CD4-positive, alpha-beta T cell (primary cell): ENCODE measurements at regions not wholly inside any gene's neighbourhood (a gene's known extent, or its start where the extent isn't known, plus 50 kb on each side); places are given as distances from the start of the nearest gene placed in this dataset.

ENCODE experiments used
- ATAC-seq: fragments of 200-7000 bp; cut with Tn5 transposase; one replicate; pipeline ENCODE4 v1.10.0; 2022; ENCODE audit warnings: mild to moderate bottlenecking; ENCODE audit not compliant: poor library complexity
- CTCF ChIA-PET: fragments of 350-600 bp; sonication (Branson Sonifier 250); formaldehyde crosslinking; loops from one replicate; lab custom pipeline; 2021; ENCODE audit warnings: antibody characterized with exemption, inconsistent platforms; lab: Charles Lee
- POLR2A ChIA-PET: fragments of 350-600 bp; sonication (Branson Sonifier 250); formaldehyde crosslinking; loops from one replicate; lab custom pipeline; 2021; ENCODE audit warnings: antibody characterized with exemption, inconsistent platforms; lab: Charles Lee
- DNase-seq, 14 experiments: peaks; one replicate each; pipeline ENCODE4 v3.0.0-alpha.2; 2013 to 2020; ENCODE audit warnings: mixed read lengths in 2 of 14
- H3K27ac ChIP-seq, 2 donors: one replicate each; pipeline versions ENCODE4 v1.5.1 to v1.7.0; 2013; ENCODE audit warnings: low read length in 2 of 2, low read depth in 1 of 2, mild to moderate bottlenecking in 1 of 2
- H3K27me3 ChIP-seq, 2 experiments: 1 replicate in 1 of 2; 2 replicates in 1 of 2; pipeline versions ENCODE4 v1.6.1 to v1.7.0; 2013; ENCODE audit warnings: low read length in 2 of 2, control low read depth in 1 of 2, mild to moderate bottlenecking in 1 of 2, moderate library complexity in 1 of 2; ENCODE audit not compliant: insufficient read depth in 2 of 2, control insufficient read depth in 1 of 2
- H3K36me3 ChIP-seq: one replicate; pipeline ENCODE4 v1.6.1; 2013; ENCODE audit warnings: low read length, control low read depth; ENCODE audit not compliant: insufficient read depth
- H3K4me1 ChIP-seq: one replicate; pipeline ENCODE4 v1.6.1; 2013; ENCODE audit warnings: low read length, control low read depth; ENCODE audit not compliant: insufficient read depth
- H3K4me3 ChIP-seq: one replicate; pipeline ENCODE4 v1.5.1; 2013; ENCODE audit warnings: mild to moderate bottlenecking, low read length, moderate library complexity
- H3K9me3 ChIP-seq, 2 experiments: 1 replicate in 1 of 2; 2 replicates in 1 of 2; pipeline versions ENCODE4 v1.6.1 to v1.7.0; 2013; ENCODE audit warnings: low read length in 2 of 2, mild to moderate bottlenecking in 2 of 2, control low read depth in 1 of 2, moderate library complexity in 1 of 2; ENCODE audit not compliant: control insufficient read depth in 1 of 2, insufficient read depth in 1 of 2
- H3K27ac Mint-ChIP-seq: one replicate; pipeline ENCODE4 v1.8.0; 2020; ENCODE audit warnings: mixed read lengths
- H3K27me3 Mint-ChIP-seq: one replicate; pipeline ENCODE4 v1.8.0; 2021; ENCODE audit warnings: mixed read lengths
- H3K36me3 Mint-ChIP-seq: one replicate; pipeline ENCODE4 v1.8.0; 2021; ENCODE audit warnings: low read depth, mixed read lengths
- H3K4me1 Mint-ChIP-seq: one replicate; pipeline ENCODE4 v1.8.0; 2021; ENCODE audit warnings: low read depth, mixed read lengths
- H3K4me3 Mint-ChIP-seq: one replicate; pipeline ENCODE4 v1.8.0; 2020; ENCODE audit warnings: mild to moderate bottlenecking, mixed read lengths
- H3K9me3 Mint-ChIP-seq: one replicate; pipeline ENCODE4 v1.8.0; 2020; ENCODE audit warnings: mixed read lengths
- CTCF ChIP-seq: fragments of 200-600 bp; IDR thresholded peaks from one replicate; pipeline ENCODE4 v1.8.0; 2022; ENCODE audit warnings: antibody characterized with exemption, mild to moderate bottlenecking
- intact Hi-C, 2 experiments: fragments of 100-400 bp; cut with DNase I in 1 of 2; cut with micrococcal nuclease in 1 of 2; formaldehyde crosslinking; loops; one replicate each; pipeline versions ENCODE4 v1.15.1 to v1.9.0; 2023 to 2025; cut with DNase I, micrococcal nuclease

- H3K36me3 Mint-ChIP-seq = no peaks in the 10 kb centered on the region
- no peaks in the 10 kb centered on the region for H3K27me3 Mint-ChIP-seq
- Histone ChIP-seq H3K4me1 (no peaks in the 10 kb centered on the region), H3K9me3 (no peaks in the 10 kb centered on the region), H3K27me3 (no peaks in the 10 kb centered on the region), H3K27ac (no peak overlapping the region), H3K4me3 (no peak overlapping the region), H3K36me3 (no peaks in the 10 kb centered on the region)
- CTCF ChIA-PET = no interaction called here
- no peak for TF ChIP-seq CTCF
- DNase-seq (no peak), ATAC-seq (no peak)
- no peak overlapping the region for H3K4me3 Mint-ChIP-seq
- POLR2A ChIA-PET = no interaction called here
- no peak overlapping the region for H3K27ac Mint-ChIP-seq
- intact Hi-C loops = no loop called here
- no peaks in the 10 kb centered on the region for H3K9me3 Mint-ChIP-seq
- no peaks in the 10 kb centered on the region for H3K4me1 Mint-ChIP-seq
These were observed 454.5 kb downstream of the BCAT1 start for GRCh38 chr12:24494401-24494800.

DNA sequence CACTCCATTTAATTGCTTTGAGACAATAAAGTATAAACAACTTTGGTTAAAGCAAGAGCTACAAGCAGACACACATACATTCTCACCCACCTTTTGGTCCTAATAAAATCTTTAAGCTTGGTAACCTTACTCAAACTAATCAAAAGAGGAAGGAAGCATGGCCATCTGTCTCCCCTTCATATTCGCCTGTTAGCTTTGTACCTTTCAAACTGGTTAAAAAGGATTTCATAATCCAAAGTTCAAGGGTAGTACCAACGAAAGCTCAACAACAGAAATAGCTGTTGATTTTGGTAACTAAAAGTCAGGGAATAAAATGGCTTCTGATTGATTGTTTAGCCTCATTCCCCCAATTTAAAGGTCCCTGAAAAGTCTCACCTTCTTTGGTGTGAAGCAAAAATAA, 456.9 kb downstream of the BCAT1 start:
- H3K4me3 ChIP-seq = no peak overlapping the region
- no peak for TF ChIP-seq CTCF
- Mint-ChIP-seq H3K9me3 (no peaks in the 10 kb centered on the region), H3K4me1 (no peaks in the 10 kb centered on the region), H3K4me3 (no peak overlapping the region), H3K36me3 (no peaks in the 10 kb centered on the region), H3K27ac (no peak overlapping the region), H3K27me3 (no peaks in the 10 kb centered on the region)
- no peak overlapping the region for H3K27ac ChIP-seq
- intact Hi-C loops = no loop called here
- CTCF ChIA-PET = no interaction called here
- DNase-seq (no peak), ATAC-seq (no peak)
- POLR2A ChIA-PET = no interaction called here
- H3K27me3 ChIP-seq = no peaks in the 10 kb centered on the region
- no peaks in the 10 kb centered on the region for H3K4me1 ChIP-seq
- H3K9me3 ChIP-seq = no peaks in the 10 kb centered on the region
- no peaks in the 10 kb centered on the region for H3K36me3 ChIP-seq

GRCh38 chr12:24489939-24490338, 459.0 kb downstream of the BCAT1 start:
- DNase-seq = no peak
- Mint-ChIP-seq H3K27ac (no peak overlapping the region), H3K27me3 (no peaks in the 10 kb centered on the region), H3K4me1 (no peaks in the 10 kb centered on the region), H3K4me3 (no peak overlapping the region), H3K36me3 (no peaks in the 10 kb centered on the region), H3K9me3 (no peaks in the 10 kb centered on the region)
- H3K27ac ChIP-seq = no peak overlapping the region
- intact Hi-C loops = no loop called here
- ChIA-PET CTCF (no interaction called here), POLR2A (no interaction called here)
- no peaks in the 10 kb centered on the region for H3K9me3 ChIP-seq
- no peak for TF ChIP-seq CTCF
- no peak overlapping the region for H3K4me3 ChIP-seq
- no peak for ATAC-seq
- H3K27me3 ChIP-seq = no peaks in the 10 kb centered on the region
- H3K36me3 ChIP-seq = no peaks in the 10 kb centered on the region
- no peaks in the 10 kb centered on the region for H3K4me1 ChIP-seq
